Activated B cell treated with CpG ODN at 0.5 μM for 24 hours (primary cell): ENCODE measurements at regions not wholly inside any gene's neighbourhood (a gene's known extent, or its start where the extent isn't known, plus 50 kb on each side); places are given as distances from the start of the nearest gene placed in this dataset.

ENCODE experiments used
- ATAC-seq: fragments of 200-7000 bp; cut with Tn5 transposase; one replicate; pipeline ENCODE4 v1.10.0; 2021; ENCODE audit warnings: low read depth, mild to moderate bottlenecking, moderate library complexity
- CTCF ChIA-PET: fragments of 350-600 bp; sonication (Branson Sonifier 250); formaldehyde crosslinking; loops from one replicate; lab custom pipeline; 2021; ENCODE audit warnings: antibody characterized with exemption; lab: Charles Lee
- POLR2A ChIA-PET: fragments of 350-600 bp; sonication (Branson Sonifier 250); formaldehyde crosslinking; loops from one replicate; lab custom pipeline; 2021; ENCODE audit warnings: antibody characterized with exemption; lab: Charles Lee
- DNase-seq: peaks from one replicate; pipeline ENCODE4 v3.0.0; 2022
- H3K27ac Mint-ChIP-seq: one replicate; pipeline ENCODE4 v1.8.0; 2020; ENCODE audit warnings: mixed read lengths
- H3K27me3 Mint-ChIP-seq: one replicate; pipeline ENCODE4 v1.8.0; 2021; ENCODE audit warnings: mixed read lengths
- H3K36me3 Mint-ChIP-seq: one replicate; pipeline ENCODE4 v1.8.0; 2021; ENCODE audit warnings: low read depth, mixed read lengths
- H3K4me1 Mint-ChIP-seq: one replicate; pipeline ENCODE4 v1.8.0; 2021; ENCODE audit warnings: mixed read lengths
- H3K4me3 Mint-ChIP-seq: one replicate; pipeline ENCODE4 v1.8.0; 2020; ENCODE audit warnings: mild to moderate bottlenecking, mixed read lengths
- H3K9me3 Mint-ChIP-seq: one replicate; pipeline ENCODE4 v1.8.0; 2020; ENCODE audit warnings: mixed read lengths
- CTCF ChIP-seq: fragments of 200-600 bp; IDR thresholded peaks from one replicate; pipeline ENCODE4 v1.8.0; 2022; ENCODE audit warnings: antibody characterized with exemption, mild to moderate bottlenecking
- intact Hi-C: fragments of 100-400 bp; cut with micrococcal nuclease; formaldehyde crosslinking; loops from one replicate; pipeline ENCODE4 v1.15.1; 2024

- H3K27me3 Mint-ChIP-seq, result peaks cover 8% of the 10 kb centered on the region
- no peaks in the 10 kb centered on the region for H3K4me1 Mint-ChIP-seq
- no peak overlapping the region for H3K4me3 Mint-ChIP-seq
- no peak for TF ChIP-seq CTCF
- H3K27ac Mint-ChIP-seq, result no peak overlapping the region
- ATAC-seq (no peak), DNase-seq (no peak)
- CTCF ChIA-PET, result interaction anchor here (0.7 kb wide), 1 partner anchor 88 kb away, joined by 3 read pairs; no protein-coding TSS in a partner anchor
- no peaks in the 10 kb centered on the region for H3K36me3 Mint-ChIP-seq
- POLR2A ChIA-PET, result no interaction called here
- H3K9me3 Mint-ChIP-seq, result no peaks in the 10 kb centered on the region
- intact Hi-C loops, result no loop called here
Observed at GRCh38 chr17:55648086-55648485, 74.6 kb downstream of the TMEM100 start.

DNA sequence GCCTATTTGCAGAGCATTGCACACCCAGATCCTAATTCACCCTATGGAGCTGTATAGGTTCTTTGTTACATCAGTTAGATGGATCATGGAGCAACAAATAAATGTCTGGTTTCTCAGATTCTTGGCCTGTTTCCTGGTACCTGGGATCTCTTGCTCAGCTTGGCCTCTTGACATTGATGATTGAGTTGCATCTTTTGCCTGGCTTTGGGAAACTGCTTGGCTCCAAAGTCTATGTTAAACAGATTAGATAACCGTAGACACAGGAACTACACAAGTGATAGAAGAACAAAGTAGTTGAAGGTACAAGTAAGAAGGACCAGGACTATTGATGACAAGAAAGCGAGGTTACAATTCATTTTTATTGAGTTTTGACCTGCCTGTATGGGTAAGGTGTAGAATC is 77.3 kb downstream of the TMEM100 start:
- no peak for ATAC-seq
- no peaks in the 10 kb centered on the region for H3K36me3 Mint-ChIP-seq
- CTCF ChIA-PET, result no interaction called here
- DNase-seq, result no peak
- no peak overlapping the region for H3K27ac Mint-ChIP-seq
- POLR2A ChIA-PET, result no interaction called here
- no peaks in the 10 kb centered on the region for H3K9me3 Mint-ChIP-seq
- H3K4me1 Mint-ChIP-seq, result no peaks in the 10 kb centered on the region
- H3K4me3 Mint-ChIP-seq, result no peak overlapping the region
- no peak for TF ChIP-seq CTCF
- peaks cover 8% of the 10 kb centered on the region for H3K27me3 Mint-ChIP-seq
- intact Hi-C loops, result no loop called here

DNA sequence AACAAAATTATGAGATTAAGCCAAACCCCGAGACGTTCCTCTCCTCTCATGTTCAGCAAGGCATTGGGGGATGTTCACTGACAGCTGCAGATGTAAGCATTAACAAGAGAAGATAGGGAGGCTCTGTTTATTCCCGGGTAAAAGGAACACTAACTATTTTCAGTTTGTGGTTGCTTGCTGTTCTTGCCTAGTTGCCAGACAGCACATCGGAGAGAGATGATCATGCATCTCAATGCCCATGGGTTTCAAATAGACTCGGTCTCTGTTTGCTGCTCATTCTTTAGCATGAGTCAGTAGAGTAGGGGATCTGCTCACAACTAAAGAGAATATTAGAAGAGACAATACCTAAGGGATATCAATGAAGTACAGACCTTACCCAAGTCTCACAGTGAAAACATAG is 78.3 kb downstream of the TMEM100 start:
- Mint-ChIP-seq H3K36me3 (no peaks in the 10 kb centered on the region), H3K27ac (no peak overlapping the region), H3K4me3 (no peak overlapping the region), H3K9me3 (no peaks in the 10 kb centered on the region), H3K27me3 (peaks cover 5% of the 10 kb centered on the region), H3K4me1 (peaks cover 3% of the 10 kb centered on the region)
- intact Hi-C loops, result no loop called here
- ChIA-PET CTCF (no interaction called here), POLR2A (no interaction called here)
- no peak for DNase-seq
- TF ChIP-seq CTCF, result no peak
- ATAC-seq, result no peak

DNA sequence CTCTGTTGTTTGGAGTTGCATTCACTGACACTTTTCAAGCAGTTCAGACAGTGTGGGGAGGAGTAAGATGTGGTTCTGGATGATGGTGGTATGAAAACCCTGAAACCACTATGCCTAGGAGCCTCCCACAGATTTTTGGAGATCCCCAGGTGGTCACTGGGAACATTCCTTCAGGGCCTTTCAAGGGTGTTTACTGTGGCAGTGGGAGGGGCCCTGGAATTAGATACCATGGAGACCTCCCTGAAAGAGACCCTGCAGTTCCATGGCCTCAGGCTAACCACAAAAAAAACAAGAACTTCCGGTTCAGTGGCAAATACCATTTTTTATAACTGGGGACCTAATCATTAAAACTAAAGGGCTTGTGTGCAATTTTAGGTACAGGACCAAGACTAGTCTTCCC is 79.9 kb downstream of the TMEM100 start:
- ChIA-PET POLR2A (no interaction called here), CTCF (no interaction called here)
- no peak for ATAC-seq
- Mint-ChIP-seq H3K9me3 (no peaks in the 10 kb centered on the region), H3K4me1 (peaks cover 3% of the 10 kb centered on the region), H3K27me3 (peaks cover 3% of the 10 kb centered on the region), H3K27ac (no peak overlapping the region), H3K36me3 (no peaks in the 10 kb centered on the region), H3K4me3 (no peak overlapping the region)
- no peak for TF ChIP-seq CTCF
- DNase-seq, result no peak
- intact Hi-C loops, result no loop called here

- Mint-ChIP-seq H3K4me1 (peaks cover 3% of the 10 kb centered on the region), H3K4me3 (no peak overlapping the region), H3K27me3 (peaks cover 2% of the 10 kb centered on the region), H3K27ac (no peak overlapping the region), H3K9me3 (no peaks in the 10 kb centered on the region), H3K36me3 (no peaks in the 10 kb centered on the region)
- ATAC-seq (no peak), DNase-seq (no peak)
- TF ChIP-seq CTCF, result no peak
- intact Hi-C loops, result loop anchor here (1.0 kb wide), 1 partner anchor 115 kb away; no protein-coding TSS in a partner anchor
- CTCF ChIA-PET, result interaction anchor here (0.9 to 2.5 kb wide), 12 partner anchors 9 to 118 kb away, joined by 3 to 20 read pairs (median 4); no protein-coding TSS in a partner anchor
- POLR2A ChIA-PET, result no interaction called here
Observed at GRCh38 chr17:55641676-55642081, 81.0 kb downstream of the TMEM100 start.
